ENCODE measurements at regions not wholly inside any gene's neighbourhood (a gene's known extent, or its start where the extent isn't known, plus 50 kb on each side); places are given as distances from the start of the nearest gene placed in this dataset.
"Not testable (repeated sequence)": the region's sequence is repeated elsewhere in the genome, so short reads cannot be mapped to it uniquely, and the experiment has no call there.

GRCh38 chr7:13631207-13632049, 358.0 kb downstream of the ETV1 start:
- not testable (repeated sequence) for DNase-seq

DNA sequence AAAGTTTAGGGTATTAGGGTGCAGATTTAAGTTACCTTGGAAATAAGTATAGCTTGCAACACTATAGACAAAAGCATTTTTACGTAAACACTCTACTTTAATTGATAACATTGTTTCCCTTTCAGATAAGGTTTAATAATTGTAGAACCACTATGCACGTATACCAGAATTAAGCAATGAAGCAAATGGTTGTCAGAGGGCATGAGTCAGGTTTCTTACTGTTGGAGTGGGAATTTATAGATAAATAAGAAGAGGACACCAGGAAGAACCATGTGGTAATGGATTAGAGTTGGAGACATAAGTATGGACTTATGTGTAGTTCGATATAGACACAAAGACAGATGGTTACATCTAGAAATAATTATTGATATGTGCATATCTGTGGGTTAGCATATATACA, 355.6 kb downstream of the ETV1 start:
- DNase-seq, result no peak

DNA sequence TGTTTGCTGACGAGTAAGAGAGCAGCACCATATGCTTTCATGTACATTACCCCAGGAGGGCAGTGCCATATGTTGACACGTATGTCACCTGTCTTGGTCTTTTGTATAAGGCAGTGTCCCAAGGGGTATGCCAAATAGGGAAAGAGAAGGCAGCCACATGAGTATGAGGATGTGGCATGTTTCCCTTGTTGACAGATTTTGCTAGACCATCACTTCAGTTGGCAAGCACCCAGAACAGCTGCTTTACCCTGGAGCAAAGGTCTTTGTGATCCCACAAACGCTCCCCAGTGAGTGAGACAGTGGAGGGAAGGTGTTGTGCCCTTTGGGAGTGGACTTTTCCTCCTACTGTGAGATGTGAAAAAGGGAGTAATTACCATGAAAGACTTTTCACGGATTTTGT, 350.1 kb downstream of the ETV1 start:
- DNase-seq, result no peak

DNA sequence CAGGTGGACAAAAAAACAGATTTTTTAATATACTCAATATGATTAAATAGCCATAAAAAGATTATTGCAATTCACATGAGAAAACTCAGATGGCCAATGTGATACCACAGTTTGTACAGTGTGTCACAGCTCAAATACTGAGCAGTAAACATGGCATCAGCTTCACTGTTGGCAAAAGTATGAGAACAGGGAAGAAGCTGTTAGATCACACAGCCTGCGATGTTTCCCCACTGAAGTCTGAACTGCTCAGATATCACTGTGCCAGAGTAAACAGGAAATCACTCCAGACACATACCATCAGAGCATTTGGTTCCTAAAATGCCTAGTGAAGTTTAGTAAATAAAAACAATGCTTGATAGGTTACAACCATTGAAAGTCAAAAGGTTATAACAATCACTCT, 347.8 kb downstream of the ETV1 start:
- DNase-seq, result no peak

DNA sequence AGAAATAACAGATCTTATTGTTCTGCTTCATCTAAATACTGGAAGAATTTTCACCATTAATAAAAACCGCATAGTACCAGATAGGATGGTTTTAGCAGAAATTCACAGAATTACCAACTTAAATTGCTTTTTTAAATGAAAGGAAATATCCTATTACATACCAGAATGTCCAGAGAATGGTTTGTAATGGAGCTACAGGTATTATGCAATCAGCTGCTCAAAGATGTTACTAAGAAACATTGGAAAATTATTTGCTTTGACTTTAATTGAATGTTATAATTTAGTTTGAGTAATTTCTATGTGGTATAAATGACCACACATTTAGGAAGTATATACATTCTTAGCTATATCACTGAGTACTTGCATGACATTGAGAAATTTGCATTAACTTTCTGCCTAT, 338.3 kb downstream of the ETV1 start:
- no peak for DNase-seq

- DNase-seq, result no peak
Measured at GRCh38 chr7:13656330-13656729, 333.1 kb downstream of the ETV1 start.

GRCh38 chr7:13673290-13673689, 316.2 kb downstream of the ETV1 start:
- no peak for DNase-seq

- no peak for DNase-seq
Measured at GRCh38 chr7:13682626-13683025, 306.8 kb downstream of the ETV1 start.

DNA sequence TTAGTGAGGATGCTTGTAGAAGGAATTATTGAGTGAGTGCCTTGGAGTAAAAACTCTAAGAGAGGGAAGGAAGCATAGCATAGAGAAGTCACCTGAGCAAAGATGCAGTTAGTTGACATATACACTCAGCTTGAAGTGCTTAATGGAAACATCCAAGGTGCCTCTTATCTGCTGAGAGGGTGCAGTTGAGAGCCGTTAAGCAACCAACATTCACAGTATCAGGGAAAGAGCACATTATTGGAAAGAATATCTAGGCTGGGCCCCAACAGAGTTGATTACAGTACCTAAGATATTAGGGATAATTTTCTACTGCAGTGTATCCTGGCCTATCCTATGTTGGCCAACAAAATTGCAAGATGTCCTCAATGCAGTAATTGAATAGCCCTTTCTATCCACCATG, 302.0 kb downstream of the ETV1 start:
- DNase-seq, result no peak

GRCh38 chr7:13692548-13692947, 296.9 kb downstream of the ETV1 start:
- DNase-seq, result no peak

DNA sequence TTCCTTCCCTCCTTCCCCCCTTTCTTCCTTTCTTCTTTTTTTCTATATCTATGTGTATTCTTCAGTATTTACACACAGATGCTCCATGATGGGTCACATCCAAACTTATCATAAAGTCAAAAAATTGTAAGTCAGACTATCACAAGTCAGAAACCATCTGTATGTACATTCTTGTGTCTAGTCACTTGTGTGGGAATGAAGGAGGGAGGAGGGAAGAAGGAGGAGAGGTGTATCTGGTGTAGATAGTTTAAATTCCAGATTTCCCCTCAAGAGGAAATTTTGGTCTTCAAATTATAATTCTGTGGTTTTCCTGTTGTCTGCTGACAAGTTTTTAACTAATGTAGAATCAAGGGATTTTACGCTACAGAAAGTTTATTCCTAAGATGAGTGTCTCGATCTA, 287.2 kb downstream of the ETV1 start:
- no peak for DNase-seq

- no peak for DNase-seq
Measured at GRCh38 chr7:13708670-13709069, 280.8 kb downstream of the ETV1 start.

DNA sequence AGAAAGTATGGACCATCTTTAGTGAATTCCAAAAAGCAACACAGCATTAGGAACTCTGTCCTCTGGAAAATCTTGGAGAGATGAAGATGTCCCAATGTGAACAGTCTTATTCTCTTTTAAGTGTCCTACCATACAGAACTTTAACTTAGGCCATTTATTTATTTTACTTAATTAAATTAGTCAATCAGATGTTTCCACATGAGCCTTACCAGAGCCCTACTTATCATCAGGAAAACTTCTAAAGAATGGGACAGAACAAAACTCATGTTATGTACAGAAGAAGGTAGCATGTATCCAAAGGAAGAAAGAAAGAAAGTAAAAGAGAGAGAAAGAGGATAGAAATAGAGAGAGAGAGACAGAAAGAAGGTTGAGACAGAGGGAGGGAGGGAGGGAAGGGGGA, 276.4 kb downstream of the ETV1 start:
- DNase-seq, result no peak

DNA sequence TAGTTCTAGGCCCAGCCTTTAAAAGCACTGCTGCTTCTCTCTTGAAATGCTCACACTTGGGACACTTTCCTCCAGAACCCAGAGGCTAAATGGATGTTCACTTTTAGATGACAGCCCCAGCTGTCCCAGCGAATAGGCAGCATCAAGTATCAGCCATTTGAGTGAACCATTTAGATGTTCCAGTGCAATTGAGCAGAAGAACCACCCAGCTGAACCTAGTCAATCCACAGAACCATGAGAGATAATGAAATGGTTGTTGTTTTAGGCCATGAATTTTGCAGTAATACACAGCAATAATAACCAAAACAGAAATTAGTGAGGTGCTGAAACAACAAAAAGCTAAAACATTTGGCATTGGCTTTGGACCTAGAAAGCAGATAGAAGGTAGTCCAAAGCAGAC, 273.9 kb downstream of the ETV1 start:
- DNase-seq, result no peak

DNA sequence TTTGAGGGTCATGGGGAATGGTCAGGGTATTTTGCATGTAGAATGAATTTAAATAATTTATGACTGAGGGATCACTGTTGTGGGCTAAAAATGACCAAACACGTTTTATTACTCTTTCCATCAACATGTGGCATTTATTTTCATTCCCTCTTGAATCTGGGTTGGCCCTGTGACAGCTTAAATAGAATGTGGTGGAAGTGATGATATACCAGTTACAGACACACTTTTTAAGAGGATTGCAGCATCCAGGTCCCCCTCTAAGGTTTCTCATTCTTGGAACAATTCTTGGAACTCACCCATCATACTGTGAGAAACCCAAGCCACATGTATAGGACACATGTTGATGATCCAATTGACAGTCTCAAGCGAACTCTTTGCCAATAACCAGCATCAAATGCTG, 272.4 kb downstream of the ETV1 start:
- DNase-seq, result no peak

DNA sequence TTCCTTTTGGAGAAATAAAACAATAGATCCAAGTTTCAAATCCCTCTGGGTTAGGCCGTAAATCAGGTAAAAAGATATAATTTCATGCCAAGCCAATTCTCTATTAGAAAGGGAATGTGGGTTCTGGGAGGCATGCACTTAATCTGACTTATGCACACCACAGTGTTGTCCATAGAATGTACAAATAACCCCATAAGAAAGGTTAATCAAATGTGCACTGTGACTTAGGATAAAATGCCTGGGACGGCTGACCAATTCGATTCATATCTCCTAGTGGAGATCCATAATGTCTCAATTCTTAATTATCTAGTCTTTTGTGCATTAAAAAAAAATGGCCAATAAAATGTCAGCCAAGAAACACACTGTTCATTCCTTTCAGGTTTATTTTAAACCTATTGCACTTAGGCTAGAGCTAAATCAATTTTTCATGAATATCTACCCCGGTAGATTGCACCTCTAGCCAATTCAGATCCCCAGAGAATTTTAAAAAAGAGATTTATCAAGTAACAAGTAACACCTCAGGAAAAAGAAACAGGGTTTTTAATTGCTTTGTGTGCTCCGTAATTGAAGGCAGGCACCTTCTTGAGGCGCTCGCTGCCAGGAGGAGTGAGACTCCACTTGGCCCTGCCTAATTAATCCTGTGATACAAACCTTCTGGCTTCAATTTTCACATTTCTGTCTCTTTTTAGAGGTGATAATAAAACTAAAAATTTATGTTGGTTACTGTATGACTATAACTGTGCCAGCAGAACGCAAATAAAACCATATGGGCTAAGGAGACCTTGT, 265.1 kb downstream of the ETV1 start:
- DNase-seq, result no peak

DNA sequence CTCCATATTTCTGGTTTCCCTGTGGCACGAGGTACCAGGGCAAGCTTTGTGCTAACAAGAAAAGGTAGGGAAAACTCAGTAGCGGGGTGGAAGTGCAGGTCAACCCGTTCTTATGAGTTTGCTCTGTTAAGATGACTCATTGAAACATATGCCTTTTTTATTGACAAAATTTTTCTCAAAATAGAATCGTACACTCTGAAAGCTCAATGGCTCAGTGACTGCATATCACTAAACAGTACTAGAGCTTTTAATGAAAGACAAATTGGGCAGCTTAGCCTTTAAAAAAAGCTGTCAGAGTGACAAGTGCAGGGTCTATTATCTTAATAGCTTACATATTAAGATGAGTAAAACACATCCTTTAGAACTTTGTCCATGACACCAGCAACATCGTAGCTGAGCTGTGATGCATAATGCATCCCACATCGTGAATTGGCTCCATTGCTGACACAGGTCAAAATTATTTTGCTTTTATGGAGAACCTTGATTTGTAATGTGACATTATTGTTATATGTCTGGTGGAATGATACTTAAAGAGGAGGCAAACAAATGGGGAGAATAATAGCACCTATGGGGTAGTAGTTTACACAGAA, 264.4 kb downstream of the ETV1 start:
- DNase-seq, result no peak

GRCh38 chr7:13725591-13725990, 263.9 kb downstream of the ETV1 start:
- DNase-seq, result no peak

DNA sequence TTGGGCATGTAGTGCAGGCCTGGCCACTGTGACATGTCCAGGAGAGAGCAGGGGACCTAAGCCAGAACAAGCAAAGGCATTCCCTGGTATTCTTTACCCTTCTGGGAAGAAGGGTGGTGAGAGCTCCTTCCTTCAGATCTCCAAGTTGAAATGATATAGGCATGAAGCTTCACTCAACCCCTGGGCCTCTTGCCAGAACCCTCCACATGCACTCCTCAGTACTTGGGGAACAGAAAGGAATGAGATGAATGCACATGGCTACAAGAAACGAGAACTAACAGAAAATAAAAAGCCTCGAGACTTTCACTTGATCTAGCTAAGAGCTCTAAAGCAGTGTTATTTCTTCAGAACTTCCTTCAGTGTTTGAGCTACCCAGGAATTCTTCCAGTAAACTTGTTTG, 262.2 kb downstream of the ETV1 start:
- no peak for DNase-seq

DNA sequence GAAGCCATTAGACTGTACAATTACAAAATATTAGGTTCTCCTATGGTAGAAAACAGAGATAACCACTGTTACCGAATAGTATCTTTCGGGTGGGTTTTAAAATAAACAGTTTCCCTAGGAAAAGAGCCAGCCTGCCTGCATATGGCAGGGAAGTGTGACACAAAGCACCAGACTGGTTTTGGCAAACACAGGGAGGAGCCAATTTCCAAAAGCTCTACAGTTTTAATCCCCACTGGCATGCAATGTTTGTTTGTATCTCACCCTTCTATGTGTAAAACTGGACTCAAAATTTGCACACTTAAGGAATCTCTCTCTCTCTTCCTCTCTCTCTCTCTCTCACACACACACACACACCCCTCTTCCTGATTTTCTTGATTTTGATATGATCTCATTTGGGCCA, 261.7 kb downstream of the ETV1 start:
- no peak for DNase-seq

- DNase-seq, result not testable (repeated sequence)
Measured at GRCh38 chr7:13728430-13728829, 261.0 kb downstream of the ETV1 start.

GRCh38 chr7:13731643-13732042, 257.8 kb downstream of the ETV1 start:
- no peak for DNase-seq

DNA sequence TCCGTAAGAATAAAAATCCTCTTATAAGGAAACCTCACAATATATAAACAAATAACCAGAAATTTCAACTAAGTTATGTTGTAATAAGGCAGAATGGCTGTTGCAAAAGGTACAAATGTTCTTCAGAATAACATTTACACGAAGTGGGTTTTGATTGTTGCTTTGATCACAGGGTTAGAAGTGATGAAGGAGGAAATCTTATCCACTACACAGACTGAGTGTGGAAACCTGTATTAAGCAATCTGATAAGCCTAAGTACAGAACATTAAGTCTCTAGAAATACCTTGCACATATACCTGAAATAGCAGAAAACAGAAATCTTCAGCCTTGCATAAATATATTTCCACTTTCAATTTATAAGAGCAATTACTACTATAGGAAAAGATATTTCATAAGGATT, 251.9 kb downstream of the ETV1 start:
- no peak for DNase-seq

DNA sequence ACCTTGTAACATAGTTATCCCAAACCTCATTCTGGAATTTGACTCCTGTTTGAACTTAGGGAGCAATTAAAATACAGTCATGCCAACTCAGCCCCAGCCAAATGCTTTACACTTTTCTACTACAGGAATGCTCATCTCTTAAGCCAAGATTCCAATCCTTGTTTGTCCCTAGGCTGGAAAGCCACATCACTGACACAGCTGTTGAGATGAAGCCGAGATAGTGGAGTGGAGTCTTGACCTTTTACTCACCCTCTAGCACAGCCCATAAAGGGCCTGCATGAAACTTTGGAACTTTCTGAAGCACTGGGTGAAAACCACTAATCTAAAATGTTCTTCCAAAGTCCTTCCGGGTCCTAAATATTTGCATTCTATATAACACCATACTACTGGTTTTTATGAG, 247.3 kb downstream of the ETV1 start:
- no peak for DNase-seq
